ENCODE measurements at regions not wholly inside any gene's neighbourhood (a gene's known extent, or its start where the extent isn't known, plus 50 kb on each side); places are given as distances from the start of the nearest gene placed in this dataset.

GRCh38 chr21:15195768-15196167, 131.0 kb upstream of the NRIP1 start:
- Histone ChIP-seq H4K91ac (ENCODE audit: low read depth, low read length, poor library complexity) (no peak overlapping the region), H3K27ac (replicated peaks; ENCODE audit: low read length) (no peak overlapping the region), H3K79me1 (ENCODE audit: low read depth, low read length) (no peaks in the 10 kb centered on the region), H2BK12ac (ENCODE audit: low read length) (no peak overlapping the region), H2BK5ac (ENCODE audit: low read length) (no peak overlapping the region), H3K4me3 (ENCODE audit: low read length in 2 of 2) (no peak overlapping the region), H3K4me2 (ENCODE audit: insufficient read depth, low read length, poor library complexity, severe bottlenecking) (no peak overlapping the region), H2AK5ac (ENCODE audit: low read depth, low read length) (no peak overlapping the region), H3K18ac (ENCODE audit: low read length) (no peak overlapping the region), H3K4me1 (ENCODE audit: control insufficient read depth in 2 of 2, insufficient read depth in 1 of 2, low read depth in 1 of 2, low read length in 2 of 2) (peaks cover 6 to 15% of the 10 kb centered on the region in 2 donors), H2AFZ (ENCODE audit: low read length) (no peak overlapping the region), H3K36me3 (replicated peaks in 1 of 2; ENCODE audit: control insufficient read depth in 2 of 2, insufficient read depth in 2 of 2, low read length in 2 of 2) (no peaks in the 10 kb centered on the region), H3K23ac (ENCODE audit: low read depth, low read length, poor library complexity) (no peak overlapping the region), H3K9me3 (replicated peaks in 1 of 2; ENCODE audit: control insufficient read depth in 2 of 2, insufficient read depth in 1 of 2, low read depth in 1 of 2, low read length in 2 of 2) (peaks cover 0 to 4% of the 10 kb centered on the region in 2 donors), H2BK15ac (ENCODE audit: low read length) (no peak overlapping the region), H3K4ac (ENCODE audit: low read length) (no peak overlapping the region), H2BK120ac (ENCODE audit: low read depth, low read length) (no peak overlapping the region), H3K27me3 (ENCODE audit: control insufficient read depth in 3 of 3, insufficient read depth in 3 of 3, low read depth in 1 of 3, low read length in 3 of 3) (peaks cover 0 to 30% (median 0%) of the 10 kb centered on the region in 3 experiments), H3K9ac (ENCODE audit: low read depth, low read length, poor library complexity) (no peak overlapping the region), H4K8ac (ENCODE audit: low read depth, low read length) (no peak overlapping the region), H3K14ac (ENCODE audit: low read length) (no peak overlapping the region)
- no peak for DNase-seq (ENCODE audit: low spot score)
- no CpG with 5 or more reads among the region's 1 CpG for WGBS, 2 donors (ENCODE audit: extremely low coverage in 2 of 2, insufficient read length in 2 of 2, insufficient replicate concordance in 1 of 2)

GRCh38 chr21:15197696-15198095, 132.9 kb upstream of the NRIP1 start:
- H2BK5ac ChIP-seq (ENCODE audit: low read length): no peak overlapping the region
- H3K4me3 ChIP-seq (ENCODE audit: low read length in 2 of 2): no peak overlapping the region
- no peak overlapping the region for H3K14ac ChIP-seq (ENCODE audit: low read length)
- no peak overlapping the region for H3K18ac ChIP-seq (ENCODE audit: low read length)
- WGBS, 2 donors (ENCODE audit: extremely low coverage in 2 of 2, insufficient read length in 2 of 2, insufficient replicate concordance in 1 of 2): no CpG with 5 or more reads among the region's 2 CpGs
- no peak overlapping the region for H4K91ac ChIP-seq (ENCODE audit: low read depth, low read length, poor library complexity)
- H3K9me3 ChIP-seq (replicated peaks in 1 of 2; ENCODE audit: control insufficient read depth in 2 of 2, insufficient read depth in 1 of 2, low read depth in 1 of 2, low read length in 2 of 2): no peaks in the 10 kb centered on the region
- H3K4me2 ChIP-seq (ENCODE audit: insufficient read depth, low read length, poor library complexity, severe bottlenecking): no peak overlapping the region
- H3K4ac ChIP-seq (ENCODE audit: low read length): no peak overlapping the region
- H3K27ac ChIP-seq (replicated peaks; ENCODE audit: low read length): no peak overlapping the region
- no peak overlapping the region for H2BK120ac ChIP-seq (ENCODE audit: low read depth, low read length)
- H3K23ac ChIP-seq (ENCODE audit: low read depth, low read length, poor library complexity): no peak overlapping the region
- DNase-seq (ENCODE audit: low spot score): no peak
- no peak overlapping the region for H3K9ac ChIP-seq (ENCODE audit: low read depth, low read length, poor library complexity)
- H3K79me1 ChIP-seq (ENCODE audit: low read depth, low read length): no peaks in the 10 kb centered on the region
- H3K27me3 ChIP-seq (ENCODE audit: control insufficient read depth in 3 of 3, insufficient read depth in 3 of 3, low read depth in 1 of 3, low read length in 3 of 3): peaks cover 0 to 21% (median 0%) of the 10 kb centered on the region in 3 experiments
- H3K4me1 ChIP-seq (ENCODE audit: control insufficient read depth in 2 of 2, insufficient read depth in 1 of 2, low read depth in 1 of 2, low read length in 2 of 2): peaks cover 6 to 15% of the 10 kb centered on the region in 2 donors
- no peak overlapping the region for H4K8ac ChIP-seq (ENCODE audit: low read depth, low read length)
- no peak overlapping the region for H2BK12ac ChIP-seq (ENCODE audit: low read length)
- H2AK5ac ChIP-seq (ENCODE audit: low read depth, low read length): no peak overlapping the region
- H2BK15ac ChIP-seq (ENCODE audit: low read length): no peak overlapping the region
- H3K36me3 ChIP-seq (replicated peaks in 1 of 2; ENCODE audit: control insufficient read depth in 2 of 2, insufficient read depth in 2 of 2, low read length in 2 of 2): no peaks in the 10 kb centered on the region
- no peak overlapping the region for H2AFZ ChIP-seq (ENCODE audit: low read length)

DNA sequence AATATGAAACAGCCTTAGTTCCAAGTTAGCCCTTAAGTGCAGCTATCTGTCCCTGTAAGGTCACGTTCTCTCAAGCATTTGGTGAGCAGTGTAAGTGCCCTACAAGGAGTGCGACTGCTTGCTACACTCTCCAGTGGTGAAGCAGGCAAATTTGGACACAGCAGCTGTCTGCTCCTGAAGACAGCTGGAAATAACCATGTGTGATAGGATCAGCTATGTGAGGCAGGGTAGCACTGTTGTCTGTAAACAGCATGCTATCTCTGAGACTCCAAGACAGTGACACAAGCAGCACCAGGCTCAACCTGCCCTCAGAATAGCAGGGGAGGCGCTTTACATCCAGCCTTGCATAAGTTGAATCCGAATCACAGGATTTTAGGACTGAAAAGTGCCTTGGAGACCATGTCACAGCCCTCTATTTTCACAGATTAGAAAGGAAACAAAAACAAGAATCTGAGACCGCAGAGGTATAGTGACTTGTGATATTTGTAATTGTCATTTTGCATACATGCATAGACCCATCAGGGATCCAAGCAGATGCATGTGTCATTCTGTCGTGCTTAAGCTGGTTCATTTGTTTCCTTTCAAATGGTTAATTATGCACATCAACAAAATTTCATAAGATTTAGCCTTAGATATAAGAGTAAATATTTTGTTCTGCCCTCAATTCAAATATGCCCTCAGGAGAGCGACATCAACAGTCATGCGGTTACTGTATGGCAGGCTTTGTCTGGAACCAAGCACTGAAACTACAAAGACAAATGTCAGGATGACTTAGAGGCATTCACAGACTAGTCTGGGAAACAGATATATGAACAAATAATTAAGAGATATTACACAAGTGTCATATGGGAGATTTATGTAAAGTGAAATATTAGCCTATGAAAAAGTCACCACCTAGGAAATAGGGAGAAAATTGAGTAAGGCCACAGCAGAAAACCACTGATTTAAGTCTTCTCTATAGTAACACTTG, 134.9 kb upstream of the NRIP1 start:
- no peak overlapping the region for H3K4me2 ChIP-seq (ENCODE audit: insufficient read depth, low read length, poor library complexity, severe bottlenecking)
- H3K14ac ChIP-seq (ENCODE audit: low read length): peak overlapping the region; percentile 5
- H2BK5ac ChIP-seq (ENCODE audit: low read length): no peak overlapping the region
- H3K9ac ChIP-seq (ENCODE audit: low read depth, low read length, poor library complexity): no peak overlapping the region
- no peaks in the 10 kb centered on the region for H3K36me3 ChIP-seq (replicated peaks in 1 of 2; ENCODE audit: control insufficient read depth in 2 of 2, insufficient read depth in 2 of 2, low read length in 2 of 2)
- H4K91ac ChIP-seq (ENCODE audit: low read depth, low read length, poor library complexity): no peak overlapping the region
- no CpG with 5 or more reads among the region's 8 CpGs for WGBS, 2 donors (ENCODE audit: extremely low coverage in 2 of 2, insufficient read length in 2 of 2, insufficient replicate concordance in 1 of 2)
- H3K79me1 ChIP-seq (ENCODE audit: low read depth, low read length): no peaks in the 10 kb centered on the region
- no peak overlapping the region for H2AK5ac ChIP-seq (ENCODE audit: low read depth, low read length)
- no peak overlapping the region for H2AFZ ChIP-seq (ENCODE audit: low read length)
- no peak overlapping the region for H2BK120ac ChIP-seq (ENCODE audit: low read depth, low read length)
- H2BK15ac ChIP-seq (ENCODE audit: low read length): no peak overlapping the region
- no peaks in the 10 kb centered on the region for H3K9me3 ChIP-seq (replicated peaks in 1 of 2; ENCODE audit: control insufficient read depth in 2 of 2, insufficient read depth in 1 of 2, low read depth in 1 of 2, low read length in 2 of 2)
- DNase-seq (ENCODE audit: low spot score): no peak
- H3K27ac ChIP-seq (replicated peaks; ENCODE audit: low read length): no peak overlapping the region
- no peak overlapping the region for H3K23ac ChIP-seq (ENCODE audit: low read depth, low read length, poor library complexity)
- peaks cover 7 to 15% of the 10 kb centered on the region in 2 donors for H3K4me1 ChIP-seq (ENCODE audit: control insufficient read depth in 2 of 2, insufficient read depth in 1 of 2, low read depth in 1 of 2, low read length in 2 of 2)
- no peak overlapping the region for H3K18ac ChIP-seq (ENCODE audit: low read length)
- H2BK12ac ChIP-seq (ENCODE audit: low read length): no peak overlapping the region
- no peak overlapping the region for H4K8ac ChIP-seq (ENCODE audit: low read depth, low read length)
- H3K27me3 ChIP-seq (ENCODE audit: control insufficient read depth in 3 of 3, insufficient read depth in 3 of 3, low read depth in 1 of 3, low read length in 3 of 3): peaks cover 0 to 3% (median 0%) of the 10 kb centered on the region in 3 experiments
- no peak overlapping the region for H3K4me3 ChIP-seq (ENCODE audit: low read length in 2 of 2)
- no peak overlapping the region for H3K4ac ChIP-seq (ENCODE audit: low read length)

DNA sequence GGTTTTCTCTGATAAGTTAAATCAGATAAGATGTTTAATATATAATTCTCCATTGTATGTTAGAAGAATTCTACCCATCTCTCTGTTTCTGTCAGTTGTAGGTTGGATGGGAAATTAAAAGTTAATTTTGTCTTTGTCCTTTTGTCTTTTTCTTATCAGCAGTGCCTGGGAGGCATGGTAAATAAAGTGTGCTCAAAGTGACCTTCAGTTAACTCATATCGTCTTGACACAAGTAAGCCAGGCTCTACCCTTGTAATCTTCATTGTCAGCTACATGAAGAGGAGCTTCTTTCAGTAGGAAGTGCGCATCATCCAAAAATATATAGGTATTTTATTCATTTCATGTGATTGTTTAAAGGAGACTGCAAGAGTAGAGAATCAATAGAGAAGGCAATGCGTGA, 138.9 kb upstream of the NRIP1 start:
- no peak overlapping the region for H3K4me2 ChIP-seq (ENCODE audit: insufficient read depth, low read length, poor library complexity, severe bottlenecking)
- H3K27me3 ChIP-seq (ENCODE audit: control insufficient read depth in 3 of 3, insufficient read depth in 3 of 3, low read depth in 1 of 3, low read length in 3 of 3): no peaks in the 10 kb centered on the region
- peaks cover 6 to 10% of the 10 kb centered on the region in 2 donors for H3K4me1 ChIP-seq (ENCODE audit: control insufficient read depth in 2 of 2, insufficient read depth in 1 of 2, low read depth in 1 of 2, low read length in 2 of 2)
- no peak overlapping the region for H4K8ac ChIP-seq (ENCODE audit: low read depth, low read length)
- no peak overlapping the region for H4K91ac ChIP-seq (ENCODE audit: low read depth, low read length, poor library complexity)
- no peak overlapping the region for H2AK5ac ChIP-seq (ENCODE audit: low read depth, low read length)
- no peak overlapping the region for H2AFZ ChIP-seq (ENCODE audit: low read length)
- H3K14ac ChIP-seq (ENCODE audit: low read length): no peak overlapping the region
- no peaks in the 10 kb centered on the region for H3K9me3 ChIP-seq (replicated peaks in 1 of 2; ENCODE audit: control insufficient read depth in 2 of 2, insufficient read depth in 1 of 2, low read depth in 1 of 2, low read length in 2 of 2)
- no peak for DNase-seq (ENCODE audit: low spot score)
- H3K23ac ChIP-seq (ENCODE audit: low read depth, low read length, poor library complexity): no peak overlapping the region
- no peak overlapping the region for H3K27ac ChIP-seq (replicated peaks; ENCODE audit: low read length)
- H3K79me1 ChIP-seq (ENCODE audit: low read depth, low read length): no peaks in the 10 kb centered on the region
- H2BK5ac ChIP-seq (ENCODE audit: low read length): no peak overlapping the region
- no peak overlapping the region for H3K4ac ChIP-seq (ENCODE audit: low read length)
- H3K9ac ChIP-seq (ENCODE audit: low read depth, low read length, poor library complexity): no peak overlapping the region
- H3K4me3 ChIP-seq (ENCODE audit: low read length in 2 of 2): no peak overlapping the region
- H2BK12ac ChIP-seq (ENCODE audit: low read length): no peak overlapping the region
- no peak overlapping the region for H2BK120ac ChIP-seq (ENCODE audit: low read depth, low read length)
- no peak overlapping the region for H2BK15ac ChIP-seq (ENCODE audit: low read length)
- no peaks in the 10 kb centered on the region for H3K36me3 ChIP-seq (replicated peaks in 1 of 2; ENCODE audit: control insufficient read depth in 2 of 2, insufficient read depth in 2 of 2, low read length in 2 of 2)
- no CpG with 5 or more reads among the region's 3 CpGs for WGBS, 2 donors (ENCODE audit: extremely low coverage in 2 of 2, insufficient read length in 2 of 2, insufficient replicate concordance in 1 of 2)
- H3K18ac ChIP-seq (ENCODE audit: low read length): no peak overlapping the region
